Ishikawa (cell line): ENCODE measurements at regions not wholly inside any gene's neighbourhood (a gene's known extent, or its start where the extent isn't known, plus 50 kb on each side); places are given as distances from the start of the nearest gene placed in this dataset.

ENCODE experiments used
- CREB1 ChIP-seq: IDR thresholded peaks from 2 replicates; pipeline ENCODE4 v1.6.1; 2012; ENCODE audit warnings: low read depth
- RAD21 ChIP-seq: IDR thresholded peaks from 2 replicates; pipeline ENCODE4 v1.6.1; 2012; ENCODE audit warnings: low read depth
- TEAD4 ChIP-seq: IDR thresholded peaks from 2 replicates; pipeline ENCODE4 v1.6.1; 2012
- YY1 ChIP-seq: IDR thresholded peaks from 2 replicates; pipeline ENCODE4 v1.6.1; 2012; ENCODE audit warnings: low read depth

DNA sequence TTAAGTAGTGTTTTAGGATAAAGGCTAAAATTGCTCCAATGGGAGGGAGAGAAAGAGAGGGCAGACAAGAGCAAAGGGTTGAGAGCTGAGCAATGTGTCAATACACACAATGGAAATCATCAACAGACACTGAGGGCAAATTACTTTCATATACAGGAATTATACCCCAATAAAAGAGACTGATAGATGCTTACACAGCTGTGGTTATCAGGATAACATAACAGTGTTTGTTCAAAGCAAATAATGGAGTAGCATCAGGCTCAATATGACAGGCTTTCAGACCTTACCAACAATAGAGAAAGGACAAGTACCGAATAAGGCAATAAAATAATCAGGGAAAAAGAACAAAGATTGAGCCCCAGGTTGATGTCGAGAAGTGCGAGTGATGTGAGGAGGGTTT lies 53.4 kb upstream of the DIO2 start:
- TF ChIP-seq YY1 (no peak), CREB1 (no peak), RAD21 (no peak), TEAD4 (no peak)
